Panc1 (cell line): ENCODE measurements at regions not wholly inside any gene's neighbourhood (a gene's known extent, or its start where the extent isn't known, plus 50 kb on each side); places are given as distances from the start of the nearest gene placed in this dataset.

Experiments
- ATAC-seq: fragments of 200-7000 bp; cut with Tn5 transposase; 2 replicates; pipeline ENCODE4 v1.9.1; 2020; ENCODE audit warnings: mild to moderate bottlenecking, moderate library complexity
- BruUV-seq: library from RNA; stranded (reverse); fragments of 400-500 nt; replicated peaks from 2 replicates; lab custom pipeline; 2021; lab: Mats Ljungman, UMichigan
- CTCF ChIA-PET: fragments of 300-600 bp; sonication (Branson Sonifier 250); formaldehyde crosslinking; loops from one replicate; lab custom pipeline; 2022; ENCODE audit warnings: antibody characterized with exemption; lab: Charles Lee
- POLR2A ChIA-PET: fragments of 300-600 bp; sonication (Branson Sonifier 250); formaldehyde crosslinking; loops from one replicate; lab custom pipeline; 2022; ENCODE audit warnings: antibody characterized with exemption; lab: Charles Lee
- DNase-seq: peaks from one replicate; pipeline ENCODE4 v3.0.0-alpha.2; 2010; ENCODE audit warnings: low read depth, low spot score
- H3K27ac ChIP-seq: 2 replicates; pipeline ENCODE4 v1.5.1; 2011; ENCODE audit warnings: mild to moderate bottlenecking, low read length, inconsistent platforms
- H3K27me3 ChIP-seq: fragments of 200-500 bp; sonication (Bioruptor generic); 2 replicates; pipeline ENCODE4 v1.6.0; 2014; ENCODE audit warnings: low read length, inconsistent platforms; ENCODE audit not compliant: control insufficient read depth, insufficient read depth
- H3K36me3 ChIP-seq: fragments of 200-500 bp; sonication (Bioruptor generic); 2 replicates; pipeline ENCODE4 v1.5.1; 2014; ENCODE audit warnings: inconsistent platforms, mild to moderate bottlenecking, low read length, moderate library complexity; ENCODE audit not compliant: control insufficient read depth, insufficient read depth
- H3K4me1 ChIP-seq: 2 replicates; pipeline ENCODE4 v1.5.1; 2011; ENCODE audit warnings: inconsistent platforms, mild to moderate bottlenecking, low read length, moderate library complexity; ENCODE audit not compliant: control insufficient read depth, insufficient read depth
- H3K4me3 ChIP-seq, 2 experiments: 2 replicates each; pipeline ENCODE4 v1.5.1; 2011 to 2012; ENCODE audit warnings: low read depth in 2 of 2, low read length in 2 of 2, mild to moderate bottlenecking in 2 of 2, inconsistent platforms in 1 of 2, moderate library complexity in 1 of 2
- H3K9me3 ChIP-seq: fragments of 200-500 bp; sonication (Bioruptor generic); 2 replicates; pipeline ENCODE4 v1.5.1; 2014; ENCODE audit warnings: low read depth, mild to moderate bottlenecking, inconsistent platforms, low read length, moderate library complexity; ENCODE audit not compliant: control insufficient read depth, insufficient read depth
- POLR2AphosphoS5 ChIP-seq: IDR thresholded peaks from 2 replicates; pipeline ENCODE4 v1.6.1; 2012; ENCODE audit warnings: mild to moderate bottlenecking, low read depth, low read length, moderate library complexity
- SIN3A ChIP-seq: IDR thresholded peaks from 2 replicates; pipeline ENCODE4 v1.6.1; 2012; ENCODE audit warnings: low read depth, mild to moderate bottlenecking, low read length, moderate library complexity, borderline replicate concordance; ENCODE audit not compliant: insufficient read depth
- TCF7L2 ChIP-seq: IDR thresholded peaks from 2 replicates; pipeline ENCODE4 v1.6.1; 2011; ENCODE audit warnings: mild to moderate bottlenecking, low read depth, low read length, inconsistent platforms
- in situ Hi-C: cut with HindIII; loops from 2 replicates; pipeline ENCODE4 v1.10.0; 2016; ENCODE audit warnings: low sequenced_read_pairs, low pct_unique_long_range_greater_than_20kb
- intact Hi-C: fragments of 100-400 bp; cut with micrococcal nuclease; formaldehyde crosslinking; loops from one replicate; pipeline ENCODE4 v1.10.0; 2022; ENCODE audit not compliant: unreplicated experiment
- TF ChIP-seq, protein P1 (sequence below), 2 experiments: IDR thresholded peaks; 2 replicates each; pipeline ENCODE4 v1.6.1; 2011 to 2012; ENCODE audit warnings: low read depth in 2 of 2, control low read depth in 1 of 2, low read length in 1 of 2, mild to moderate bottlenecking in 1 of 2, moderate library complexity in 1 of 2; ENCODE audit not compliant: insufficient read depth in 1 of 2
- TF ChIP-seq, protein P2 (sequence below): fragments of 450-650 bp; IDR thresholded peaks from 2 replicates; pipeline ENCODE4 v1.5.1; 2017; ENCODE audit warnings: mild to moderate bottlenecking

DNA sequence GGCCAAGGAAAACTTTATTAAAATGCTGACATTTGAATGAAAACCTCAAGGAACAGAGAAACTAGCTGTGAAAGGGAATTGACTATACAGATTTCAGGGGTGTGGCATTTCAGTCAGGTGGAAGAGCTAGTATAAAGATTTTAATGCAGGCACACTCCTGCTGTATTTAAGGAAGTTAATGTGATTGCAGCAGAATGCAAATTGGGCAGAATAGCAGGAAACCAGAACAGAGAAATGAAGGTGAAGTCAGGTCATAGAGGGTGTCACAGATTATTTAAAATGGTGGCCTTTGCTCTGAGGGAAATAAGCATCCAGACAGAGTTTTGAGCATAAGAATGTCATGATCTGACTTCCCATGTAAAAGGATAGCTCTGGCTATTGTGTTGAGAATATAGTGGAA is 898.1 kb upstream of the WWC1 start:
- ChIA-PET CTCF (no interaction called here), POLR2A (no interaction called here)
- no TSS peak for BruUV-seq
- H3K9me3 ChIP-seq = no peaks in the 10 kb centered on the region
- no peak overlapping the region for H3K27ac ChIP-seq
- intact Hi-C loops = no loop called here
- DNase-seq (no peak), ATAC-seq (no peak)
- H3K27me3 ChIP-seq = no peaks in the 10 kb centered on the region
- H3K36me3 ChIP-seq = no peaks in the 10 kb centered on the region
- H3K4me3 ChIP-seq = no peak overlapping the region
- no peak for TF ChIP-seq SIN3A
- TF ChIP-seq, protein P1, sequence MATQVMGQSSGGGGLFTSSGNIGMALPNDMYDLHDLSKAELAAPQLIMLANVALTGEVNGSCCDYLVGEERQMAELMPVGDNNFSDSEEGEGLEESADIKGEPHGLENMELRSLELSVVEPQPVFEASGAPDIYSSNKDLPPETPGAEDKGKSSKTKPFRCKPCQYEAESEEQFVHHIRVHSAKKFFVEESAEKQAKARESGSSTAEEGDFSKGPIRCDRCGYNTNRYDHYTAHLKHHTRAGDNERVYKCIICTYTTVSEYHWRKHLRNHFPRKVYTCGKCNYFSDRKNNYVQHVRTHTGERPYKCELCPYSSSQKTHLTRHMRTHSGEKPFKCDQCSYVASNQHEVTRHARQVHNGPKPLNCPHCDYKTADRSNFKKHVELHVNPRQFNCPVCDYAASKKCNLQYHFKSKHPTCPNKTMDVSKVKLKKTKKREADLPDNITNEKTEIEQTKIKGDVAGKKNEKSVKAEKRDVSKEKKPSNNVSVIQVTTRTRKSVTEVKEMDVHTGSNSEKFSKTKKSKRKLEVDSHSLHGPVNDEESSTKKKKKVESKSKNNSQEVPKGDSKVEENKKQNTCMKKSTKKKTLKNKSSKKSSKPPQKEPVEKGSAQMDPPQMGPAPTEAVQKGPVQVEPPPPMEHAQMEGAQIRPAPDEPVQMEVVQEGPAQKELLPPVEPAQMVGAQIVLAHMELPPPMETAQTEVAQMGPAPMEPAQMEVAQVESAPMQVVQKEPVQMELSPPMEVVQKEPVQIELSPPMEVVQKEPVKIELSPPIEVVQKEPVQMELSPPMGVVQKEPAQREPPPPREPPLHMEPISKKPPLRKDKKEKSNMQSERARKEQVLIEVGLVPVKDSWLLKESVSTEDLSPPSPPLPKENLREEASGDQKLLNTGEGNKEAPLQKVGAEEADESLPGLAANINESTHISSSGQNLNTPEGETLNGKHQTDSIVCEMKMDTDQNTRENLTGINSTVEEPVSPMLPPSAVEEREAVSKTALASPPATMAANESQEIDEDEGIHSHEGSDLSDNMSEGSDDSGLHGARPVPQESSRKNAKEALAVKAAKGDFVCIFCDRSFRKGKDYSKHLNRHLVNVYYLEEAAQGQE (IDR thresholded peaks at IDR 0.05; ENCODE audit: insufficient read depth in 1 of 2, low read depth in 2 of 2, low read length in 1 of 2) = no peak
- TF ChIP-seq, protein P2, sequence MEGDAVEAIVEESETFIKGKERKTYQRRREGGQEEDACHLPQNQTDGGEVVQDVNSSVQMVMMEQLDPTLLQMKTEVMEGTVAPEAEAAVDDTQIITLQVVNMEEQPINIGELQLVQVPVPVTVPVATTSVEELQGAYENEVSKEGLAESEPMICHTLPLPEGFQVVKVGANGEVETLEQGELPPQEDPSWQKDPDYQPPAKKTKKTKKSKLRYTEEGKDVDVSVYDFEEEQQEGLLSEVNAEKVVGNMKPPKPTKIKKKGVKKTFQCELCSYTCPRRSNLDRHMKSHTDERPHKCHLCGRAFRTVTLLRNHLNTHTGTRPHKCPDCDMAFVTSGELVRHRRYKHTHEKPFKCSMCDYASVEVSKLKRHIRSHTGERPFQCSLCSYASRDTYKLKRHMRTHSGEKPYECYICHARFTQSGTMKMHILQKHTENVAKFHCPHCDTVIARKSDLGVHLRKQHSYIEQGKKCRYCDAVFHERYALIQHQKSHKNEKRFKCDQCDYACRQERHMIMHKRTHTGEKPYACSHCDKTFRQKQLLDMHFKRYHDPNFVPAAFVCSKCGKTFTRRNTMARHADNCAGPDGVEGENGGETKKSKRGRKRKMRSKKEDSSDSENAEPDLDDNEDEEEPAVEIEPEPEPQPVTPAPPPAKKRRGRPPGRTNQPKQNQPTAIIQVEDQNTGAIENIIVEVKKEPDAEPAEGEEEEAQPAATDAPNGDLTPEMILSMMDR = no peak
- no peak for TF ChIP-seq TCF7L2
- TF ChIP-seq POLR2AphosphoS5 = no peak
- H3K4me1 ChIP-seq = no peaks in the 10 kb centered on the region
- in situ Hi-C loops = no loop called here

DNA sequence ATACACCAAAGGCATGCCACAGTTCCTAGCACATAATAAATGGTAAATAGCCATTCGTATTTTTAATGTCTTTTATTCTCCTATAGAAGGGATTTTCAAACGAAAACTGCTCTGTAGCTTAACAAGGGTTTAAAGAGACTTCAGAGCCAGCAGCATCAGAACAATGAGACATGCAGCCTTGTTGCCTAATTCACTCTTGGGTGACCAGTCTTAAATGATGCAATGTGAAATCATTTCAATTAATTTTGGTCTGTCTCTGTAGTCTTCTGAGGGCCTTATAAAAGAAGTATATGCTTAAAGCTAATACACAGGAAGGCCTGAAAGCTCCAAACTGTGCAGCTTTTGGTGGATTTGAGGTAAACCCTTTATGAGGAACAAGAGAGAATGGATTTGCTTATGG is 888.8 kb upstream of the WWC1 start:
- no peaks in the 10 kb centered on the region for H3K9me3 ChIP-seq
- TF ChIP-seq, protein P2 = no peak
- TF ChIP-seq POLR2AphosphoS5 (no peak), TCF7L2 (no peak), SIN3A (no peak)
- TF ChIP-seq, protein P1 (IDR thresholded peaks at IDR 0.05; ENCODE audit: insufficient read depth in 1 of 2, low read depth in 2 of 2, low read length in 1 of 2) = no peak
- H3K36me3 ChIP-seq = no peaks in the 10 kb centered on the region
- ATAC-seq (no peak), DNase-seq (no peak)
- no peaks in the 10 kb centered on the region for H3K27me3 ChIP-seq
- no peak overlapping the region for H3K27ac ChIP-seq
- intact Hi-C loops (no loop called here), in situ Hi-C loops (no loop called here)
- H3K4me3 ChIP-seq = no peak overlapping the region
- H3K4me1 ChIP-seq = no peaks in the 10 kb centered on the region
- ChIA-PET POLR2A (no interaction called here), CTCF (no interaction called here)
- no TSS peak for BruUV-seq
